Activated naive CD4-positive, alpha-beta T cell treated with anti-CD3 and anti-CD28 coated beads for 36 hours (primary cell): ENCODE measurements at regions not wholly inside any gene's neighbourhood (a gene's known extent, or its start where the extent isn't known, plus 50 kb on each side); places are given as distances from the start of the nearest gene placed in this dataset.

ENCODE experiments used
- CTCF ChIA-PET: fragments of 350-600 bp; sonication (Branson Sonifier 250); formaldehyde crosslinking; loops from one replicate; lab custom pipeline; 2021; ENCODE audit warnings: antibody characterized with exemption; lab: Charles Lee
- DNase-seq: peaks from one replicate; pipeline ENCODE4 v3.0.0-alpha.2; 2020
- H3K27ac Mint-ChIP-seq: one replicate; pipeline ENCODE4 v1.8.0; 2021; ENCODE audit warnings: mild to moderate bottlenecking, mixed read lengths
- H3K27me3 Mint-ChIP-seq: one replicate; pipeline ENCODE4 v1.8.0; 2021; ENCODE audit warnings: low read depth, mixed read lengths
- H3K36me3 Mint-ChIP-seq: one replicate; pipeline ENCODE4 v1.8.0; 2021; ENCODE audit warnings: low read depth, mixed read lengths
- H3K4me1 Mint-ChIP-seq: one replicate; pipeline ENCODE4 v1.8.0; 2021; ENCODE audit warnings: low read depth, mixed read lengths
- H3K4me3 Mint-ChIP-seq: one replicate; pipeline ENCODE4 v1.8.0; 2021; ENCODE audit warnings: mild to moderate bottlenecking, moderate library complexity, mixed read lengths
- H3K9me3 Mint-ChIP-seq: one replicate; pipeline ENCODE4 v1.8.0; 2021; ENCODE audit warnings: mixed read lengths
- intact Hi-C: fragments of 100-400 bp; cut with micrococcal nuclease; formaldehyde crosslinking; loops from one replicate; pipeline ENCODE4 v1.15.1; 2023

- Mint-ChIP-seq H3K27ac (no peak overlapping the region), H3K9me3 (peaks cover 5% of the 10 kb centered on the region), H3K36me3 (no peaks in the 10 kb centered on the region), H3K27me3 (no peaks in the 10 kb centered on the region), H3K4me3 (no peak overlapping the region), H3K4me1 (no peaks in the 10 kb centered on the region)
- intact Hi-C loops = no loop called here
- DNase-seq = no peak
- CTCF ChIA-PET = no interaction called here
These were observed 144.3 kb upstream of the ANO3 start for GRCh38 chr11:26187639-26188038.

GRCh38 chr11:26188554-26188953 lies 143.4 kb upstream of the ANO3 start:
- H3K27me3 Mint-ChIP-seq = no peaks in the 10 kb centered on the region
- CTCF ChIA-PET = no interaction called here
- H3K4me3 Mint-ChIP-seq = no peak overlapping the region
- H3K27ac Mint-ChIP-seq = no peak overlapping the region
- no peaks in the 10 kb centered on the region for H3K4me1 Mint-ChIP-seq
- DNase-seq = no peak
- intact Hi-C loops = no loop called here
- H3K36me3 Mint-ChIP-seq = no peaks in the 10 kb centered on the region
- peaks cover 5% of the 10 kb centered on the region for H3K9me3 Mint-ChIP-seq

GRCh38 chr11:26191193-26191592 lies 140.7 kb upstream of the ANO3 start:
- Mint-ChIP-seq H3K27me3 (no peaks in the 10 kb centered on the region), H3K4me1 (no peaks in the 10 kb centered on the region), H3K27ac (no peak overlapping the region), H3K36me3 (no peaks in the 10 kb centered on the region), H3K4me3 (no peak overlapping the region), H3K9me3 (peaks cover 5% of the 10 kb centered on the region)
- no peak for DNase-seq
- intact Hi-C loops = no loop called here
- CTCF ChIA-PET = no interaction called here

- intact Hi-C loops = no loop called here
- CTCF ChIA-PET = no interaction called here
- no peaks in the 10 kb centered on the region for H3K4me1 Mint-ChIP-seq
These were observed 138.1 kb upstream of the ANO3 start for GRCh38 chr11:26193694-26194365.

GRCh38 chr11:26194881-26195280 lies 137.0 kb upstream of the ANO3 start:
- Mint-ChIP-seq H3K9me3 (peaks cover 6% of the 10 kb centered on the region), H3K4me1 (no peaks in the 10 kb centered on the region), H3K36me3 (no peaks in the 10 kb centered on the region), H3K4me3 (no peak overlapping the region), H3K27ac (no peak overlapping the region), H3K27me3 (no peaks in the 10 kb centered on the region)
- CTCF ChIA-PET = no interaction called here
- intact Hi-C loops = no loop called here
- DNase-seq = no peak

More at GRCh38 chr11:26193694-26194365, 138.1 kb upstream of the ANO3 start:
- Mint-ChIP-seq H3K36me3 (no peaks in the 10 kb centered on the region), H3K27ac (no peak overlapping the region), H3K27me3 (no peaks in the 10 kb centered on the region), H3K4me3 (no peak overlapping the region), H3K9me3 (peaks cover 6% of the 10 kb centered on the region)
- DNase-seq = no peak

- Mint-ChIP-seq H3K4me1 (no peaks in the 10 kb centered on the region), H3K4me3 (no peak overlapping the region), H3K27ac (no peak overlapping the region), H3K36me3 (no peaks in the 10 kb centered on the region), H3K27me3 (no peaks in the 10 kb centered on the region), H3K9me3 (peaks cover 2% of the 10 kb centered on the region)
- intact Hi-C loops = no loop called here
- DNase-seq = no peak
- CTCF ChIA-PET = no interaction called here
These were observed 133.3 kb upstream of the ANO3 start for GRCh38 chr11:26198532-26199096.

- CTCF ChIA-PET = no interaction called here
- no peak overlapping the region for H3K27ac Mint-ChIP-seq
- H3K36me3 Mint-ChIP-seq = no peaks in the 10 kb centered on the region
- no peaks in the 10 kb centered on the region for H3K27me3 Mint-ChIP-seq
- intact Hi-C loops = no loop called here
- no peaks in the 10 kb centered on the region for H3K4me1 Mint-ChIP-seq
- no peak for DNase-seq
- no peak overlapping the region for H3K4me3 Mint-ChIP-seq
- peaks cover 2% of the 10 kb centered on the region for H3K9me3 Mint-ChIP-seq
These were observed 132.4 kb upstream of the ANO3 start for GRCh38 chr11:26199331-26200095.

- CTCF ChIA-PET = no interaction called here
- Mint-ChIP-seq H3K27me3 (no peaks in the 10 kb centered on the region), H3K36me3 (no peaks in the 10 kb centered on the region), H3K27ac (no peak overlapping the region), H3K4me1 (no peaks in the 10 kb centered on the region), H3K4me3 (no peak overlapping the region), H3K9me3 (peaks cover 2% of the 10 kb centered on the region)
- no peak for DNase-seq
- intact Hi-C loops = no loop called here
These were observed 130.5 kb upstream of the ANO3 start for GRCh38 chr11:26201411-26201810.

- no peak overlapping the region for H3K4me3 Mint-ChIP-seq
- no peak overlapping the region for H3K27ac Mint-ChIP-seq
- H3K36me3 Mint-ChIP-seq = no peaks in the 10 kb centered on the region
- intact Hi-C loops = no loop called here
- CTCF ChIA-PET = no interaction called here
- no peaks in the 10 kb centered on the region for H3K27me3 Mint-ChIP-seq
- no peak for DNase-seq
- H3K4me1 Mint-ChIP-seq = no peaks in the 10 kb centered on the region
- peaks cover 2% of the 10 kb centered on the region for H3K9me3 Mint-ChIP-seq
These were observed 129.2 kb upstream of the ANO3 start for GRCh38 chr11:26202754-26203153.

GRCh38 chr11:26204101-26204500 lies 127.8 kb upstream of the ANO3 start:
- Mint-ChIP-seq H3K9me3 (no peaks in the 10 kb centered on the region), H3K4me1 (no peaks in the 10 kb centered on the region), H3K4me3 (no peak overlapping the region), H3K27me3 (no peaks in the 10 kb centered on the region), H3K27ac (no peak overlapping the region), H3K36me3 (no peaks in the 10 kb centered on the region)
- intact Hi-C loops = no loop called here
- CTCF ChIA-PET = no interaction called here
- DNase-seq = no peak

- CTCF ChIA-PET = no interaction called here
- Mint-ChIP-seq H3K4me3 (no peak overlapping the region), H3K27me3 (no peaks in the 10 kb centered on the region)
These were observed 127.1 kb upstream of the ANO3 start for GRCh38 chr11:26204839-26205238.

GRCh38 chr11:26219183-26220117 lies 112.5 kb upstream of the ANO3 start:
- Mint-ChIP-seq H3K27ac (no peak overlapping the region), H3K27me3 (no peaks in the 10 kb centered on the region), H3K36me3 (no peaks in the 10 kb centered on the region), H3K4me1 (no peaks in the 10 kb centered on the region), H3K9me3 (peaks cover 8% of the 10 kb centered on the region), H3K4me3 (no peak overlapping the region)
- intact Hi-C loops = loop anchor here (10.0 kb wide), 1 partner anchor 695 kb away; no protein-coding TSS in a partner anchor
- DNase-seq = no peak
- CTCF ChIA-PET = no interaction called here

More at GRCh38 chr11:26204839-26205238, 127.1 kb upstream of the ANO3 start:
- no peak for DNase-seq
- no peaks in the 10 kb centered on the region for H3K9me3 Mint-ChIP-seq
- no peaks in the 10 kb centered on the region for H3K4me1 Mint-ChIP-seq
- H3K36me3 Mint-ChIP-seq = no peaks in the 10 kb centered on the region
- H3K27ac Mint-ChIP-seq = no peak overlapping the region
- intact Hi-C loops = no loop called here
